Body of pancreas (tissue), 4 donors: ENCODE measurements at regions not wholly inside any gene's neighbourhood (a gene's known extent, or its start where the extent isn't known, plus 50 kb on each side); places are given as distances from the start of the nearest gene placed in this dataset.

Experiments
- ATAC-seq: fragments of 150-250 bp; one replicate; pipeline ENCODE4 v1.9.1; 2016
- DNase-seq, 4 donors: peaks; one replicate each; pipeline ENCODE4 v3.0.0-alpha.2; 2019
- H3K27ac ChIP-seq, 4 donors: fragments of 200-600 bp; sonication (generic); 1 replicate in 3 of 4; 2 replicates in 1 of 4; pipeline versions ENCODE4 v1.5.1 to v1.6.1; 2016 to 2019; ENCODE audit warnings: mild to moderate bottlenecking in 1 of 4, mixed read lengths in 1 of 4, moderate library complexity in 1 of 4
- H3K27me3 ChIP-seq, 2 donors: fragments of 200-600 bp; sonication (generic); one replicate each; pipeline ENCODE4 v1.6.0; 2016; ENCODE audit warnings: mild to moderate bottlenecking in 1 of 2
- H3K36me3 ChIP-seq, 2 donors: fragments of 200-600 bp; sonication (generic); replicated peaks in 1 of 2; 2 replicates each; pipeline ENCODE4 v1.5.1; 2016; ENCODE audit warnings: low read depth in 2 of 2; ENCODE audit not compliant: insufficient read depth in 1 of 2
- H3K4me1 ChIP-seq: fragments of 200-600 bp; sonication (generic); one replicate; pipeline ENCODE4 v1.6.0; 2016
- H3K4me3 ChIP-seq, 2 donors: fragments of 200-600 bp; sonication (generic); 1 replicate in 1 of 2; 2 replicates in 1 of 2; pipeline ENCODE4 v1.5.1; 2016 to 2019
- H3K9me3 ChIP-seq, 3 donors: fragments of 200-600 bp; sonication (generic); 1 replicate in 2 of 3; 2 replicates in 1 of 3; pipeline ENCODE4 v1.5.1; 2016
- POLR2A ChIP-seq, 3 donors: fragments of 450-650 bp; IDR thresholded peaks; one replicate each; pipeline ENCODE4 v1.6.1; 2016; ENCODE audit warnings: antibody characterized with exemption in 3 of 3, mild to moderate bottlenecking in 2 of 3
- WGBS, 2 donors: methylation state at CpG; one replicate each; pipeline ENCODE4 v1.1.5; 2017; 5-methylcytosine and 5-hydroxymethylcytosine counted together
- intact Hi-C: fragments of 100-400 bp; cut with DNase I; formaldehyde crosslinking; loops from one replicate; pipeline ENCODE4 v1.15.1; 2023
- TF ChIP-seq, protein P1 (sequence below), 7 experiments: fragments of 450-650 bp in 4 of 7; fragments of 200-600 bp in 3 of 7; sonication (generic) in 3 of 7; IDR thresholded peaks; one replicate each; pipeline ENCODE4 v1.5.1; 2016 to 2019; ENCODE audit warnings: antibody characterized with exemption in 7 of 7

- DNase-seq, result no peak
- Histone ChIP-seq H3K27ac (no peak overlapping the region), H3K9me3 (no peaks in the 10 kb centered on the region), H3K4me1 (no peaks in the 10 kb centered on the region), H3K27me3 (no peaks in the 10 kb centered on the region), H3K36me3 (no peaks in the 10 kb centered on the region), H3K4me3 (no peak overlapping the region)
- intact Hi-C loops, result no loop called here
- no peak for ATAC-seq
- TF ChIP-seq, protein P1, sequence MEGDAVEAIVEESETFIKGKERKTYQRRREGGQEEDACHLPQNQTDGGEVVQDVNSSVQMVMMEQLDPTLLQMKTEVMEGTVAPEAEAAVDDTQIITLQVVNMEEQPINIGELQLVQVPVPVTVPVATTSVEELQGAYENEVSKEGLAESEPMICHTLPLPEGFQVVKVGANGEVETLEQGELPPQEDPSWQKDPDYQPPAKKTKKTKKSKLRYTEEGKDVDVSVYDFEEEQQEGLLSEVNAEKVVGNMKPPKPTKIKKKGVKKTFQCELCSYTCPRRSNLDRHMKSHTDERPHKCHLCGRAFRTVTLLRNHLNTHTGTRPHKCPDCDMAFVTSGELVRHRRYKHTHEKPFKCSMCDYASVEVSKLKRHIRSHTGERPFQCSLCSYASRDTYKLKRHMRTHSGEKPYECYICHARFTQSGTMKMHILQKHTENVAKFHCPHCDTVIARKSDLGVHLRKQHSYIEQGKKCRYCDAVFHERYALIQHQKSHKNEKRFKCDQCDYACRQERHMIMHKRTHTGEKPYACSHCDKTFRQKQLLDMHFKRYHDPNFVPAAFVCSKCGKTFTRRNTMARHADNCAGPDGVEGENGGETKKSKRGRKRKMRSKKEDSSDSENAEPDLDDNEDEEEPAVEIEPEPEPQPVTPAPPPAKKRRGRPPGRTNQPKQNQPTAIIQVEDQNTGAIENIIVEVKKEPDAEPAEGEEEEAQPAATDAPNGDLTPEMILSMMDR (IDR thresholded peaks at IDR 0.05), result no peak
- TF ChIP-seq POLR2A (IDR thresholded peaks at IDR 0.05), result no peak
- WGBS, 2 donors, result 49 to 54% methylated on average over 5 of the region's 5 CpGs
Observed at GRCh38 chr9:103615994-103616393, 478.1 kb upstream of the SMC2 start.

DNA sequence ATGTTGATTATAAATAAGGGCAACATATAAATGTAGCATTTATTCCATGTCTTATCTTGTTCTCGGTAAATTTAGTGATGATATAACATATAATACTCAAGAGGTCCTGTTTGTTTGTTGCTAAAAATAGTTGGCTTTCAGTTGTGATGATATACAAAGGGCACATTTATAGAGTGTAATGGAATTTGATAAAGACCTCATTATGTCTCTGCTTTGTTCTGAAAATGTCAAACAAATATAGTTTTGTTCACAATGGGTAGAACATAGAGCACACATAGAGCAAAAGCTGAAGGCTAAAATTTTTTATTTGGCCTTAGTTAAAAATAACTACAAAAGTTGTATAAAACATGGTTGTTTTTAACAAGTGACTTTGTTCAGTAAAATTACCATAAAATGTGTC, 477.1 kb upstream of the SMC2 start:
- Histone ChIP-seq H3K9me3 (no peaks in the 10 kb centered on the region), H3K4me3 (no peak overlapping the region), H3K4me1 (no peaks in the 10 kb centered on the region), H3K27me3 (no peaks in the 10 kb centered on the region), H3K36me3 (no peaks in the 10 kb centered on the region), H3K27ac (no peak overlapping the region)
- DNase-seq (no peak), ATAC-seq (no peak)
- intact Hi-C loops, result no loop called here
- 35 to 44% methylated on average over 1 of the region's 1 CpG for WGBS, 2 donors
- TF ChIP-seq POLR2A (IDR thresholded peaks at IDR 0.05), result no peak
- TF ChIP-seq, protein P1 (IDR thresholded peaks at IDR 0.05), result no peak

DNA sequence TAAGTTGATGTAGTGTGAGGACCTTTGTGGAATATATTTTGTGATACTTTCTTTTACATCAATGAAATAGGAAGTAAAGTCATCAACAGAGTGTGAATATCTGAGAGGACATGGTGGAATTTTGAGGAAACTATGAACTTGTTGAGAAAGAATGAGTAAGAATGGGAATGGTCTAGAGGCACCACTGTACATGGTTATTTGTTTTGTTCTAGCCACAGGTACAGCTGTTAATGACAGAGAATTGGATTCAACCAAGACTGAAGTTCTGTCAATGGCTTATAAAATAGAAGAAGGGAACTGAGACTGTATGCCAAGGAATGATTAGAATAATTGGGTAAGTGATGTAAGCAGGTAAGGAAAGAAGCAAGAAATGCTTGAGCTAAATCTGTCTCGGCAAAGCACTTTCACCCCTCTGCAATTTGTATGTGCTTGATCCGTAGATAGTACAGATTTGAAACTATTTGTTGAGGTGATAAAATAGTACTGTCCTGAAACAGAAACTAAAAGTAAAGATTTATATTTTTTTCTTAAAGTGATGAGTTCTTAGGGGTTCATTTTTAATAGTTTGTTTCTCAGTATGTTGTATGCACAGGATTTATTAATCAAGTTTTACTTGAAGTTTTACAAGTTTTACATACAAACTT, 468.8 kb upstream of the SMC2 start:
- H3K9me3 ChIP-seq, result no peaks in the 10 kb centered on the region
- no peak overlapping the region for H3K27ac ChIP-seq
- no peaks in the 10 kb centered on the region for H3K36me3 ChIP-seq
- 62 to 79% methylated on average over 2 of the region's 2 CpGs for WGBS, 2 donors
- no peaks in the 10 kb centered on the region for H3K4me1 ChIP-seq
- DNase-seq, result no peak
- intact Hi-C loops, result no loop called here
- no peaks in the 10 kb centered on the region for H3K27me3 ChIP-seq
- no peak for ATAC-seq
- no peak for TF ChIP-seq POLR2A (IDR thresholded peaks at IDR 0.05)
- TF ChIP-seq, protein P1 (IDR thresholded peaks at IDR 0.05), result no peak
- no peak overlapping the region for H3K4me3 ChIP-seq

DNA sequence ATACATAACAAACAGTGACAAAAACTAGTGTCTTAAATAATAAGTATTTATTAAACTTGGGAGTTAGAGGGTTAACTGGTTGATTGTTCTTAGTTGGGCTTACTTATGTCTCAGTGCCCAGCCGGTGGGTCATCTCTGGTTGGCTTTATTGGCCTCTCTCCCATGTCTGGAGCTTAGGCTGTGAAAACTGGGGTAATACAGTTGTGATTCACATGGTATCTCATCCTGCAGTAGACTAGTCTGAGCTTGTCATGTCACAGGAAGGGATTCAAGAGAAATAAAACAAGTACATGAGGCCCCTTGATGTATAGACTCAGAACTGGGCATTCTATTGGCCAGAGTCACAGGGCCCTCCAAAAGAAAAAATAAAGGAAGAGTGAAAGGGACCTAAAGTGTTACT, 466.4 kb upstream of the SMC2 start:
- TF ChIP-seq POLR2A (IDR thresholded peaks at IDR 0.05), result no peak
- TF ChIP-seq, protein P1 (IDR thresholded peaks at IDR 0.05), result no peak
- no peaks in the 10 kb centered on the region for H3K9me3 ChIP-seq
- WGBS, 2 donors, result 46 to 53% methylated on average over 1 of the region's 1 CpG
- no peak overlapping the region for H3K4me3 ChIP-seq
- no peak for DNase-seq
- intact Hi-C loops, result no loop called here
- ATAC-seq, result no peak
- no peaks in the 10 kb centered on the region for H3K27me3 ChIP-seq
- H3K27ac ChIP-seq, result no peak overlapping the region
- H3K36me3 ChIP-seq, result no peaks in the 10 kb centered on the region
- H3K4me1 ChIP-seq, result no peaks in the 10 kb centered on the region

DNA sequence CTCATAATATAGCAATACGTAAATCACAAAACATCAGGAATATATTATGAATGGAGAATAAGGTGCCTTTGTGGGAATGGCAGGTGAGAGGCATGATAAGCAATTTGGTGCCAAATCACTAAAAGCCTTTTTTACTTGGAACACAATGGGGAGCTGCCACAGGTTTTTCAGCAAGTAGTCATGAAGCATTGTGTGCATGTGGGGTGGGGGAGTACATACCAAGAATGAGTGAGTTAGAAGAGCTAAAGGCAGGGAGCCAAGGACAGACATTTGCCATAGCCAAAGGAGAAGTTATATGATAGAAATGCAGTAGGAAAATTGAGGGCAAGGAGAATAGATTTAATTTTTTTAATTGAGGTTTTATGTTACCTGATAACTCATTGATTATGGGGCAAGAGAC, 445.0 kb upstream of the SMC2 start:
- H3K4me1 ChIP-seq, result no peaks in the 10 kb centered on the region
- intact Hi-C loops, result no loop called here
- no peaks in the 10 kb centered on the region for H3K36me3 ChIP-seq
- no peak overlapping the region for H3K27ac ChIP-seq
- ATAC-seq, result no peak
- 62 to 72% methylated on average over 1 of the region's 1 CpG for WGBS, 2 donors
- no peaks in the 10 kb centered on the region for H3K9me3 ChIP-seq
- no peak for DNase-seq
- no peak overlapping the region for H3K4me3 ChIP-seq
- TF ChIP-seq POLR2A (IDR thresholded peaks at IDR 0.05), result no peak
- TF ChIP-seq, protein P1 (IDR thresholded peaks at IDR 0.05), result no peak
- H3K27me3 ChIP-seq, result no peaks in the 10 kb centered on the region
